SW480 (cell line): ENCODE measurements at regions not wholly inside any gene's neighbourhood (a gene's known extent, or its start where the extent isn't known, plus 50 kb on each side); places are given as distances from the start of the nearest gene placed in this dataset.
"Not testable (repeated sequence)": the region's sequence is repeated elsewhere in the genome, so short reads cannot be mapped to it uniquely, and the experiment has no call there.

Experiments
- DNase-seq: peaks from one replicate; pipeline ENCODE4 v3.0.0-alpha.2; 2016; ENCODE audit warnings: low spot score

- no peak for DNase-seq
These were observed 195.5 kb upstream of the NFIA start for GRCh38 chr1:60886793-60887331.

GRCh38 chr1:60886090-60886489, 196.3 kb upstream of the NFIA start:
- no peak for DNase-seq

GRCh38 chr1:60880202-60880601, 202.2 kb upstream of the NFIA start:
- DNase-seq = no peak

- DNase-seq = no peak
These were observed 204.0 kb upstream of the NFIA start for GRCh38 chr1:60878323-60878722.

- no peak for DNase-seq
These were observed 205.0 kb upstream of the NFIA start for GRCh38 chr1:60877376-60877775.

- DNase-seq = no peak
These were observed 205.4 kb upstream of the NFIA start for GRCh38 chr1:60876952-60877351.

- DNase-seq = no peak
These were observed 207.2 kb upstream of the NFIA start for GRCh38 chr1:60875138-60875537.

GRCh38 chr1:60874718-60875117, 207.6 kb upstream of the NFIA start:
- peak; percentile 48 for DNase-seq

- not testable (repeated sequence) for DNase-seq
These were observed 209.0 kb upstream of the NFIA start for GRCh38 chr1:60873396-60873795.

GRCh38 chr1:60872426-60873054, 209.8 kb upstream of the NFIA start:
- DNase-seq = no peak

- no peak for DNase-seq
These were observed 212.0 kb upstream of the NFIA start for GRCh38 chr1:60870269-60870865.

- no peak for DNase-seq
These were observed 213.3 kb upstream of the NFIA start for GRCh38 chr1:60868901-60869663.

- no peak for DNase-seq
These were observed 214.6 kb upstream of the NFIA start for GRCh38 chr1:60867782-60868181.

GRCh38 chr1:60866917-60867531, 215.3 kb upstream of the NFIA start:
- DNase-seq = no peak

GRCh38 chr1:60866226-60866900, 216.0 kb upstream of the NFIA start:
- DNase-seq = no peak

GRCh38 chr1:60865166-60865565, 217.2 kb upstream of the NFIA start:
- no peak for DNase-seq

GRCh38 chr1:60864722-60865121, 217.6 kb upstream of the NFIA start:
- no peak for DNase-seq

GRCh38 chr1:60863131-60863530, 219.2 kb upstream of the NFIA start:
- no peak for DNase-seq

GRCh38 chr1:60861961-60862567, 220.3 kb upstream of the NFIA start:
- DNase-seq = no peak

- no peak for DNase-seq
These were observed 223.2 kb upstream of the NFIA start for GRCh38 chr1:60859111-60859510.

- no peak for DNase-seq
These were observed 224.5 kb upstream of the NFIA start for GRCh38 chr1:60857851-60858250.

GRCh38 chr1:60850084-60850483, 232.3 kb upstream of the NFIA start:
- DNase-seq = no peak
